Upper lobe of left lung (tissue), 6 donors: ENCODE measurements at regions not wholly inside any gene's neighbourhood (a gene's known extent, or its start where the extent isn't known, plus 50 kb on each side); places are given as distances from the start of the nearest gene placed in this dataset.
"Not testable (repeated sequence)": the region's sequence is repeated elsewhere in the genome, so short reads cannot be mapped to it uniquely, and the experiment has no call there.

Source experiments
- ATAC-seq, 2 donors: fragments of 200-7000 bp; cut with Tn5 transposase; one replicate each; pipeline ENCODE4 v1.9.1; 2022; ENCODE audit warnings: mild to moderate bottlenecking in 2 of 2, moderate library complexity in 2 of 2; ENCODE audit not compliant: low FRiP score in 2 of 2
- DNase-seq, 2 donors: peaks; one replicate each; pipeline ENCODE4 v3.0.0-alpha.2; 2019 to 2020
- H3K27ac ChIP-seq, 4 donors: fragments of 200-600 bp; sonication (generic); one replicate each; pipeline ENCODE4 v1.5.1; 2016 to 2019
- H3K27me3 ChIP-seq, 4 donors: fragments of 200-600 bp; sonication (generic); one replicate each; pipeline ENCODE4 v1.5.1; 2017 to 2019
- H3K36me3 ChIP-seq, 4 donors: fragments of 200-600 bp; sonication (generic); one replicate each; pipeline ENCODE4 v1.5.1; 2016 to 2019
- H3K4me1 ChIP-seq, 4 donors: fragments of 200-600 bp; sonication (generic); one replicate each; pipeline ENCODE4 v1.5.1; 2018 to 2019
- H3K4me3 ChIP-seq, 4 donors: fragments of 200-600 bp; sonication (generic); one replicate each; pipeline ENCODE4 v1.5.1; 2017 to 2019; ENCODE audit warnings: mild to moderate bottlenecking in 2 of 4, moderate library complexity in 1 of 4
- H3K9me3 ChIP-seq, 4 donors: fragments of 200-600 bp; sonication (generic); one replicate each; pipeline ENCODE4 v1.5.1; 2018 to 2019
- WGBS, 2 donors: methylation state at CpG; one replicate each; pipeline ENCODE4 v1.1.5; 2017 to 2018; 5-methylcytosine and 5-hydroxymethylcytosine counted together
- small RNA-seq, 4 donors: library from RNA; depleted of rRNA; stranded (forward); fragments of <200 nt; gene quantifications; one replicate each; pipeline ENCODE3, GENCODE V24; 2016
- donor health status: DM: no; HTN: no; CAD: no; lungs with moderate emphysema.
- donor health status: DM: no; HTN: yes; CAD: no; lungs with severe emphysema.

GRCh38 chr21:13812191-13812590 is 202.6 kb downstream of the POTED start:
- H3K9me3 ChIP-seq, H3K27me3 ChIP-seq, DNase-seq, H3K4me1 ChIP-seq, H3K36me3 ChIP-seq, H3K4me3 ChIP-seq, H3K27ac ChIP-seq, ATAC-seq: not testable (repeated sequence)
- 67 to 84% methylated on average over 2 of the region's 2 CpGs for WGBS, 2 donors

DNA sequence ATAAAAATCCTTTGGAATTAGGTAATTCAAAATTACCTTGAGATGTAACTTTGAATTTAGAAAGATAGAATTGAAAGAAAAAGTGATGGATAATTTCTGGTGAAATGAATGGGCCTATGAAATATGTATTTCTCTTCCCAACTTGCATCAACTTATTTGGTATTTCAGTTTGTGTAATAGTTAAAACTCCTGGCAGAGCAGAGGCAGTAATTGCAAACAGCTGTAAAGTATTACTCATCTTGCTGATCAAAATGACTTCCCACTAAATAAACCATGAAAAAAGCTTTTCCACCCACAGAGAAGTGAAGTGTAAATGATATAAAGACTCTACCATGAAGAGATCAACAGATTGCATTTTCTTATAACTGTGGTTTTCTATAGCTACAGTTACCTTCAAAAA is 201.0 kb downstream of the POTED start:
- H3K9me3 ChIP-seq, H3K4me3 ChIP-seq, H3K4me1 ChIP-seq, H3K36me3 ChIP-seq, DNase-seq, H3K27me3 ChIP-seq, H3K27ac ChIP-seq: not testable (repeated sequence)
- peak in 1 of 2 donors; percentile 73 for ATAC-seq

DNA sequence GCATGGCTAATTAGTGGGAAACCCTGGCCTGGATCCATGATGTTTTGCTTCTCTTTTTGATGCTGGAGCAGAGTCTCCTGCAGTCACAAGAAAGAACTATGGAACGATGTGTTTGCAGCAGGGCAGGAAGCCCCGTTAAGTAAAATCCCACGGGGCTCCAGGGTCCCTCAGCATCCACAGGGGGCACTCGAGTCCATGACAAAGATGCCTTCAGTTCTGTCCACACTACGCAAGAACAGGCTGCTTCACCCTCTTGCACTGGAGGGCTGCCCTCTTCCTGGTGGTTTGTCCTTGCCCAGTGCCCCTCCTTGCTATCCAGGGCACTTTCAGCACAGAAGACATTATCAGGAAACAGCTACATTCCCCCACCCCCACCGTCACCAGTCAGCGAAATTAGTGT is 196.9 kb downstream of the POTED start:
- not testable (repeated sequence) for H3K27ac ChIP-seq, ATAC-seq, H3K27me3 ChIP-seq, H3K4me1 ChIP-seq, DNase-seq, H3K4me3 ChIP-seq, H3K9me3 ChIP-seq, H3K36me3 ChIP-seq
- WGBS, 2 donors = 72 to 83% methylated on average over 2 to 5 of the region's 7 CpGs

DNA sequence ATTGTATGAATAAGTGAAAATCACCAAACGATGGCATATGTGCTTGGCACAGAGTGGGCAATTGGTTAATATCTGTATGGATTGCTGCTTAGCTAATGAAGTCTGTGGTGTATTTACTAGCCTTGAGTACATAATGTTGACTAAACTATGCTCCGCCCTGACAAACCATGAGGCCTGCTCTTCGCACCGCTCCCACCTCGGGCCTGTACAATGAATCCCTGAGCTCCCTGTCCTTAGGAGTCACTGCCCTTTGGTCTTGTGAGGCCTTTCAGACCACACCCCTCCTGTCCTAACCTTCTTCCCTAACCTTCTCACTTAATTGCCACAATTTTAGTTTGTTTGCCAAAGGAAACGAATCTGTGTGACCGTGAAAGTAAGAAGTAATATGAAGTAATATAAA is 193.2 kb downstream of the POTED start:
- 77 to 85% methylated on average over 7 of the region's 7 CpGs for WGBS, 2 donors
- not testable (repeated sequence) for ATAC-seq

More for the DNA sequence above, 193.2 kb downstream of the POTED start:
- H3K4me3 ChIP-seq, H3K9me3 ChIP-seq, H3K27me3 ChIP-seq, H3K4me1 ChIP-seq, DNase-seq, H3K36me3 ChIP-seq, H3K27ac ChIP-seq: not testable (repeated sequence)

Small RNA genes in the stretch of these regions (small RNA-seq; reads per million reads assigned to genes)
- gene RNU6-954P (0 reads per million in 4 donors), gene ZNF114P1 (0 reads per million in 4 donors)
